Right lobe of liver (tissue), 4 donors: ENCODE measurements at regions not wholly inside any gene's neighbourhood (a gene's known extent, or its start where the extent isn't known, plus 50 kb on each side); places are given as distances from the start of the nearest gene placed in this dataset.

Source experiments
- POLR2A ChIP-seq: fragments of 450-650 bp; IDR thresholded peaks from one replicate; pipeline ENCODE4 v1.6.1; 2017; ENCODE audit warnings: antibody characterized with exemption, mild to moderate bottlenecking
- TF ChIP-seq, protein P1 (sequence below), 4 donors: fragments of 200-600 bp in 3 of 4; fragments of 450-650 bp in 1 of 4; IDR thresholded peaks; one replicate each; pipeline versions ENCODE4 v1.5.1 to v1.8.0; 2016 to 2022; ENCODE audit warnings: antibody characterized with exemption in 4 of 4, mild to moderate bottlenecking in 2 of 4
- donor health status: DM: no; HTN: no; CAD: no.
- donor health status: DM: no; HTN: no; CAD: no.
- donor health status: DM: no; HTN: yes; CAD: no.

DNA sequence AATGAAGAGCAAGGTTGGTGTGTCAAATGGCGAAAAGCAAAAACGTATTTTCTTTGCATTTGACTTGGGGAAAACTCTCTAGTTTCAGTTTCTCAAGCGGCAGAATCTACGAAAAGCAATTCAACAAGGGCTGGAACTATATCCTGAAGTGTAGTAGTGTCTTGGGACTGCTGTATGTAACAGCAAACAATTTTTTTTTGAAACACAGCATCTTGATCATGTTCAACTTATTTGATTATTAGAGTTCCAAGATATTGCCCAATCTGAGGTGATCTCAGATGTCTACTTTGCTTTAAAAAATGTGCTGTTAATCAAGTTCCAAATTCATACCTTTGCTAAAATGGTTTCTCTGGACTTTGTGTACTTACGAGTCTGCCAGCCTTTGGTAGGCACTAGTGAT lies 120.6 kb downstream of the ZWINT start:
- TF ChIP-seq, protein P1, sequence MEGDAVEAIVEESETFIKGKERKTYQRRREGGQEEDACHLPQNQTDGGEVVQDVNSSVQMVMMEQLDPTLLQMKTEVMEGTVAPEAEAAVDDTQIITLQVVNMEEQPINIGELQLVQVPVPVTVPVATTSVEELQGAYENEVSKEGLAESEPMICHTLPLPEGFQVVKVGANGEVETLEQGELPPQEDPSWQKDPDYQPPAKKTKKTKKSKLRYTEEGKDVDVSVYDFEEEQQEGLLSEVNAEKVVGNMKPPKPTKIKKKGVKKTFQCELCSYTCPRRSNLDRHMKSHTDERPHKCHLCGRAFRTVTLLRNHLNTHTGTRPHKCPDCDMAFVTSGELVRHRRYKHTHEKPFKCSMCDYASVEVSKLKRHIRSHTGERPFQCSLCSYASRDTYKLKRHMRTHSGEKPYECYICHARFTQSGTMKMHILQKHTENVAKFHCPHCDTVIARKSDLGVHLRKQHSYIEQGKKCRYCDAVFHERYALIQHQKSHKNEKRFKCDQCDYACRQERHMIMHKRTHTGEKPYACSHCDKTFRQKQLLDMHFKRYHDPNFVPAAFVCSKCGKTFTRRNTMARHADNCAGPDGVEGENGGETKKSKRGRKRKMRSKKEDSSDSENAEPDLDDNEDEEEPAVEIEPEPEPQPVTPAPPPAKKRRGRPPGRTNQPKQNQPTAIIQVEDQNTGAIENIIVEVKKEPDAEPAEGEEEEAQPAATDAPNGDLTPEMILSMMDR (IDR thresholded peaks at IDR 0.05) = no peak
- no peak for TF ChIP-seq POLR2A
